MM.1S (cell line): ENCODE measurements at regions not wholly inside any gene's neighbourhood (a gene's known extent, or its start where the extent isn't known, plus 50 kb on each side); places are given as distances from the start of the nearest gene placed in this dataset.

Experiments used
- DNase-seq: peaks from one replicate; pipeline ENCODE4 v3.0.0-alpha.2; 2015
- H2AFZ ChIP-seq: fragments of 300-600 bp; sonication (generic); 2 replicates; pipeline ENCODE4 v1.6.0; 2016; ENCODE audit warnings: antibody characterized with exemption, low read length
- H3F3A ChIP-seq: fragments of 300-600 bp; sonication (generic); 2 replicates; pipeline ENCODE4 v1.6.1; 2016; ENCODE audit warnings: mild to moderate bottlenecking, antibody characterized with exemption, low read length, moderate library complexity, mixed read lengths; ENCODE audit not compliant: insufficient read depth
- H3K27ac ChIP-seq: fragments of 300-600 bp; sonication (generic); 2 replicates; pipeline ENCODE4 v1.5.1; 2016; ENCODE audit warnings: mild to moderate bottlenecking, low read length
- H3K27me3 ChIP-seq: fragments of 300-600 bp; sonication (generic); replicated peaks from 2 replicates; pipeline ENCODE4 v1.6.0; 2016; ENCODE audit warnings: low read length; ENCODE audit not compliant: insufficient read depth
- H3K36me3 ChIP-seq: fragments of 300-600 bp; sonication (generic); replicated peaks from 2 replicates; pipeline ENCODE4 v1.6.1; 2016; ENCODE audit warnings: mild to moderate bottlenecking, low read length, mixed read lengths; ENCODE audit not compliant: insufficient read depth
- H3K4me1 ChIP-seq: fragments of 300-600 bp; sonication (generic); 2 replicates; pipeline ENCODE4 v1.6.1; 2016; ENCODE audit warnings: low read length, mixed read lengths
- H3K4me2 ChIP-seq: fragments of 300-600 bp; sonication (generic); 2 replicates; pipeline ENCODE4 v1.6.0; 2016; ENCODE audit warnings: low read depth, low read length
- H3K4me3 ChIP-seq: fragments of 300-600 bp; sonication (generic); 2 replicates; pipeline ENCODE4 v1.5.1; 2016; ENCODE audit warnings: low read length, mixed read lengths
- H3K79me2 ChIP-seq: fragments of 300-600 bp; sonication (generic); 2 replicates; pipeline ENCODE4 v1.6.1; 2016; ENCODE audit warnings: mixed run types, low read length, mixed read lengths
- H3K9ac ChIP-seq: fragments of 300-600 bp; sonication (generic); 2 replicates; pipeline ENCODE4 v1.6.1; 2016; ENCODE audit warnings: low read length, mixed read lengths
- H3K9me2 ChIP-seq: fragments of 300-600 bp; sonication (generic); replicated peaks from 2 replicates; pipeline ENCODE4 v1.6.1; 2016; ENCODE audit warnings: mild to moderate bottlenecking, low read length, mixed read lengths; ENCODE audit not compliant: insufficient read depth
- H3K9me3 ChIP-seq: fragments of 300-600 bp; sonication (generic); replicated peaks from 2 replicates; pipeline ENCODE4 v1.6.1; 2016; ENCODE audit warnings: mild to moderate bottlenecking, low read length, mixed read lengths; ENCODE audit not compliant: insufficient read depth
- H4K20me1 ChIP-seq: fragments of 300-600 bp; sonication (generic); 2 replicates; pipeline ENCODE4 v1.6.1; 2016; ENCODE audit warnings: mild to moderate bottlenecking, low read length, moderate library complexity, mixed read lengths; ENCODE audit not compliant: insufficient read depth
- CTCF ChIP-seq: fragments of 300-600 bp; sonication (generic); IDR thresholded peaks from 2 replicates; pipeline ENCODE4 v1.5.1; 2016; ENCODE audit warnings: antibody characterized with exemption, low read length, mixed read lengths
- EZH2 ChIP-seq: fragments of 300-600 bp; sonication (generic); optimal IDR thresholded peaks from 2 replicates; pipeline ENCODE3; 2017; ENCODE audit warnings: low read depth, mild to moderate bottlenecking, antibody characterized with exemption, low read length, mixed read lengths
- EZH2phosphoT487 ChIP-seq: fragments of 300-600 bp; sonication (generic); IDR thresholded peaks from 2 replicates; pipeline ENCODE4 v1.6.1; 2018; ENCODE audit warnings: antibody characterized with exemption, low read length

GRCh38 chr10:121406823-121407545 lies 191.3 kb downstream of the FGFR2 start:
- Histone ChIP-seq H3K9me2 (no peaks in the 10 kb centered on the region), H3K4me1 (no peaks in the 10 kb centered on the region), H3F3A (no peaks in the 10 kb centered on the region), H3K36me3 (no peaks in the 10 kb centered on the region), H3K27ac (no peak overlapping the region), H3K9ac (no peak overlapping the region), H3K79me2 (no peaks in the 10 kb centered on the region), H4K20me1 (no peaks in the 10 kb centered on the region), H3K27me3 (no peaks in the 10 kb centered on the region), H3K4me2 (no peak overlapping the region), H3K9me3 (no peaks in the 10 kb centered on the region), H2AFZ (no peak overlapping the region), H3K4me3 (no peak overlapping the region)
- DNase-seq = no peak
- no peak for TF ChIP-seq EZH2phosphoT487

- no peak overlapping the region for H3K9ac ChIP-seq
- H3K4me3 ChIP-seq = no peak overlapping the region
- no peaks in the 10 kb centered on the region for H3K9me2 ChIP-seq
- no peaks in the 10 kb centered on the region for H3K9me3 ChIP-seq
- no peak overlapping the region for H3K27ac ChIP-seq
- H3K79me2 ChIP-seq = no peaks in the 10 kb centered on the region
- H2AFZ ChIP-seq = no peak overlapping the region
- no peaks in the 10 kb centered on the region for H3K27me3 ChIP-seq
- no peak overlapping the region for H3K4me2 ChIP-seq
- TF ChIP-seq EZH2phosphoT487 (no peak), EZH2 (no peak), CTCF (no peak)
- H3K36me3 ChIP-seq = no peaks in the 10 kb centered on the region
- no peaks in the 10 kb centered on the region for H3K4me1 ChIP-seq
- H4K20me1 ChIP-seq = no peaks in the 10 kb centered on the region
- DNase-seq = no peak
- no peaks in the 10 kb centered on the region for H3F3A ChIP-seq
These were observed 188.7 kb downstream of the FGFR2 start for GRCh38 chr10:121409466-121410104.

GRCh38 chr10:121411004-121411403 lies 187.2 kb downstream of the FGFR2 start:
- no peak for TF ChIP-seq EZH2phosphoT487
- no peak for TF ChIP-seq CTCF
- no peak for TF ChIP-seq EZH2
- no peak for DNase-seq
- Histone ChIP-seq H3K27ac (no peak overlapping the region), H3K4me2 (no peak overlapping the region), H3F3A (no peaks in the 10 kb centered on the region), H3K9ac (no peak overlapping the region), H2AFZ (no peak overlapping the region), H3K9me2 (no peaks in the 10 kb centered on the region), H3K36me3 (no peaks in the 10 kb centered on the region), H3K4me1 (no peaks in the 10 kb centered on the region), H3K27me3 (no peaks in the 10 kb centered on the region), H4K20me1 (no peaks in the 10 kb centered on the region), H3K79me2 (no peaks in the 10 kb centered on the region), H3K4me3 (no peak overlapping the region), H3K9me3 (no peaks in the 10 kb centered on the region)

- H3K9me3 ChIP-seq = no peaks in the 10 kb centered on the region
- H2AFZ ChIP-seq = no peak overlapping the region
- TF ChIP-seq CTCF = no peak
- no peak for TF ChIP-seq EZH2
- TF ChIP-seq EZH2phosphoT487 = no peak
- no peaks in the 10 kb centered on the region for H3K27me3 ChIP-seq
- H3K9me2 ChIP-seq = no peaks in the 10 kb centered on the region
- H3K4me2 ChIP-seq = no peak overlapping the region
- no peaks in the 10 kb centered on the region for H4K20me1 ChIP-seq
- H3K79me2 ChIP-seq = no peaks in the 10 kb centered on the region
- no peak overlapping the region for H3K4me3 ChIP-seq
- no peaks in the 10 kb centered on the region for H3K4me1 ChIP-seq
- no peak for DNase-seq
- H3F3A ChIP-seq = no peaks in the 10 kb centered on the region
- no peak overlapping the region for H3K9ac ChIP-seq
- H3K36me3 ChIP-seq = no peaks in the 10 kb centered on the region
- no peak overlapping the region for H3K27ac ChIP-seq
These were observed 184.3 kb downstream of the FGFR2 start for GRCh38 chr10:121413951-121414350.
